HFFc6 (cell line): ENCODE measurements at regions not wholly inside any gene's neighbourhood (a gene's known extent, or its start where the extent isn't known, plus 50 kb on each side); places are given as distances from the start of the nearest gene placed in this dataset.
A peak's percentile ranks its signal among the peaks of the same experiment; 100 is the strongest.
"Not testable (repeated sequence)": the region's sequence is repeated elsewhere in the genome, so short reads cannot be mapped to it uniquely, and the experiment has no call there.

Experiments
- DNase-seq: peaks from one replicate; pipeline ENCODE4 v3.0.0-alpha.2; 2018
- H3K27ac Mint-ChIP-seq: 2 replicates; pipeline ENCODE4 v1.8.0; 2020; ENCODE audit warnings: mild to moderate bottlenecking, mixed read lengths
- H3K27me3 Mint-ChIP-seq: 2 replicates; pipeline ENCODE4 v1.8.0; 2021; ENCODE audit warnings: mild to moderate bottlenecking, moderate library complexity, mixed read lengths; ENCODE audit not compliant: insufficient read depth
- H3K36me3 Mint-ChIP-seq: 2 replicates; pipeline ENCODE4 v1.8.0; 2021; ENCODE audit warnings: low read depth, mixed read lengths
- H3K4me1 Mint-ChIP-seq: 2 replicates; pipeline ENCODE4 v1.8.0; 2020; ENCODE audit warnings: low read depth, mixed read lengths
- H3K4me3 Mint-ChIP-seq: 2 replicates; pipeline ENCODE4 v1.8.0; 2020; ENCODE audit warnings: mild to moderate bottlenecking, moderate library complexity, mixed read lengths
- H3K9me3 Mint-ChIP-seq: 2 replicates; pipeline ENCODE4 v1.8.0; 2020; ENCODE audit warnings: mild to moderate bottlenecking, mixed read lengths
- TF ChIP-seq, protein P1 (sequence below): fragments of 200-600 bp; sonication (generic); IDR thresholded peaks from 2 replicates; pipeline ENCODE4 v1.5.0; 2021; ENCODE audit warnings: antibody characterized with exemption, mild to moderate bottlenecking

DNA sequence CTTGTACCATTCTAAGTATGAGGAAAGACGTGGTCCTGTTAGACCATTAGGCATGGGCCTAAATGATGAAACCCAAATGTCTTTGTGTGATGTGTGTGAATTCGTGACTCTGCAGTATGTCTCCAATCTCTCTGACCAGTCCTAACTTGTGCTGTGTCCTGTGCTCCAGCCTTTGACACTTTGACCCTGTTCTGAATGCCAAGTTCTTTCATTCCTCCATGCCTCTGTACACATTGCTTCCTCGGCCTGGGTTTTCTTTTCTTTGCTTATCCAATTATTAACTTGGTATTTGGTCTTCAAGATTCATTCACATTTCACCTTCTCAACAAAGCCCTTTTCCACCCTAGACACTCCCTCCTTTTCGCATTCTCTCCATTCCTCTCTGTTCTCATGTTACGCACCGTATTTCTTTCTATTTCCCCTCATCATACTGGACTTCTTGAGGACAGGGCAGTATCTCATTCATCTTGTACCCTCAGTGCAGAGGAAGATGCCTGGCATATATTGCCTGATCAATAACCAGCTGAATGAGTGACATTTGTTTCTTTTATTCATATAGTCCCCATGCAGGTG is 138.7 kb downstream of the F11 start:
- H3K36me3 Mint-ChIP-seq = no peaks in the 10 kb centered on the region
- no peak overlapping the region for H3K27ac Mint-ChIP-seq
- TF ChIP-seq, protein P1, sequence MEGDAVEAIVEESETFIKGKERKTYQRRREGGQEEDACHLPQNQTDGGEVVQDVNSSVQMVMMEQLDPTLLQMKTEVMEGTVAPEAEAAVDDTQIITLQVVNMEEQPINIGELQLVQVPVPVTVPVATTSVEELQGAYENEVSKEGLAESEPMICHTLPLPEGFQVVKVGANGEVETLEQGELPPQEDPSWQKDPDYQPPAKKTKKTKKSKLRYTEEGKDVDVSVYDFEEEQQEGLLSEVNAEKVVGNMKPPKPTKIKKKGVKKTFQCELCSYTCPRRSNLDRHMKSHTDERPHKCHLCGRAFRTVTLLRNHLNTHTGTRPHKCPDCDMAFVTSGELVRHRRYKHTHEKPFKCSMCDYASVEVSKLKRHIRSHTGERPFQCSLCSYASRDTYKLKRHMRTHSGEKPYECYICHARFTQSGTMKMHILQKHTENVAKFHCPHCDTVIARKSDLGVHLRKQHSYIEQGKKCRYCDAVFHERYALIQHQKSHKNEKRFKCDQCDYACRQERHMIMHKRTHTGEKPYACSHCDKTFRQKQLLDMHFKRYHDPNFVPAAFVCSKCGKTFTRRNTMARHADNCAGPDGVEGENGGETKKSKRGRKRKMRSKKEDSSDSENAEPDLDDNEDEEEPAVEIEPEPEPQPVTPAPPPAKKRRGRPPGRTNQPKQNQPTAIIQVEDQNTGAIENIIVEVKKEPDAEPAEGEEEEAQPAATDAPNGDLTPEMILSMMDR = no peak

DNA sequence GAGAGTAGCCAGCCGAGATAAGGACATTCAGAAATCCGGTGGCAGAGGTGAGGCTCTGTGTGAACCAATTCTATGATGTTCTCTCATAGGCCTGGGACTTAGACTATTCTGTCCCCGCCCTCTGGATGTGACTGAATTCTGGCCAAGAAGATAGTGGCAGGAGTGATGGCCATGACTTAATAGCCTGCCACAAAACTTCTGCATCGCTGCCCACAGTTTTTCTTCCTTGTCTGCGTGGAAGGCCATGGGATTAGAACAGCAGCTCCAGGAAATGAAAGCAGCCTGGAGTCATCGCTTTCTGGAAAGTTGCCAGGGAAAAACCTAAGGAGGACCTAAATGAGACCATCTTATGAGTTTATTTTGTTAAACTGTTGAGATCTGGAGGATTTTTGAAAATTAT is 134.7 kb downstream of the F11 start:
- TF ChIP-seq, protein P1 = no peak
- DNase-seq = no peak
- no peaks in the 10 kb centered on the region; the same call in 1 of the 2 replicates for H3K4me1 Mint-ChIP-seq
- peaks cover 10% of the 10 kb centered on the region for H3K9me3 Mint-ChIP-seq
- no peak overlapping the region for H3K4me3 Mint-ChIP-seq
- no peaks in the 10 kb centered on the region; the same call in 1 of the 2 replicates for H3K27me3 Mint-ChIP-seq
- H3K36me3 Mint-ChIP-seq = no peaks in the 10 kb centered on the region
- no peak overlapping the region for H3K27ac Mint-ChIP-seq

More for the DNA sequence above, 138.7 kb downstream of the F11 start:
- Mint-ChIP-seq H3K4me3 (no peak overlapping the region), H3K9me3 (peaks cover 17% of the 10 kb centered on the region), H3K27me3 (no peaks in the 10 kb centered on the region; the same call in 1 of the 2 replicates), H3K4me1 (no peaks in the 10 kb centered on the region; the same call in 1 of the 2 replicates)
- DNase-seq = no peak

DNA sequence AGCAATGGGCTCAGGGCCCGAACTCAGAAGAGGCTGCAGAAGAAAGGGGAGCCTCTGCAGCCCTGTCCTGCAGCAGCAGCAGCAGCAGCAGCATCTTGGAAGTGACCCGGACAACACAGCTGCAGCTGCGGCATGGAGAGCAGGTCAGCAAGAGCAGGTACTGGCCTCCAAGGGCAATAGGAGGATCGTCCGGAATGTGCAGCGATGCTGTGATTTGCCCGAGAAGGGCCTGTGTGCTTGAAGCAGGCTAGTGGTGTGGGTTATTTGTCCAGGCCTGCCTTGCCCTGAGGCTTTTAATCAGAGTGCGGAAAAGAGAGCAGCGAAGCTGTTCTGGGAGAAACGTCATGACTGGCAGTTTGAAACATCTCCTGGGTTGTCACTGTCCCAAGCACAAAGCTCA is 126.0 kb downstream of the F11 start:
- H3K9me3 Mint-ChIP-seq = peaks cover 7% of the 10 kb centered on the region
- H3K4me1 Mint-ChIP-seq = no peaks in the 10 kb centered on the region
- H3K36me3 Mint-ChIP-seq = no peaks in the 10 kb centered on the region
- no peaks in the 10 kb centered on the region for H3K27me3 Mint-ChIP-seq
- no peak for DNase-seq
- TF ChIP-seq, protein P1 = no peak
- H3K4me3 Mint-ChIP-seq = no peak overlapping the region
- no peak overlapping the region for H3K27ac Mint-ChIP-seq

DNA sequence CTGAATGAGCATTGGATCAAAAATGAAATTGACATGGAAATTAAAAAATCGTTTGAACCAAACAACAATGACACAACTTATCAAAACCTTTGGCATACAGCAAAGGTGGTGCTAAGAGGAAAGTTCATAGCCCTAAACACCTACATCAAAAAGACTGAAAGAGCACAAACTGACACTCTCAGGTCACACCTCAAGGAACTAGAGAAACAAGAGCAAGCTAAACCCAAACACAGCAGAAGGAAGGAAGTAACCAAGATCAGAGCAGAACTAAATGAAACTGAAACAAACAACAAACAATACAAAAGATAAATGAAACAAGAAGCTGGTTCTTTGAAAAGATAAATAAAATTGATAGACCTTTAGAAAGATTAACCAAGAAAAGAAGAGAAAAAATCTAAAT is 118.3 kb downstream of the F11 start:
- not testable (repeated sequence) for H3K36me3 Mint-ChIP-seq, H3K4me3 Mint-ChIP-seq, H3K27ac Mint-ChIP-seq, H3K9me3 Mint-ChIP-seq, H3K4me1 Mint-ChIP-seq, DNase-seq, H3K27me3 Mint-ChIP-seq

DNA sequence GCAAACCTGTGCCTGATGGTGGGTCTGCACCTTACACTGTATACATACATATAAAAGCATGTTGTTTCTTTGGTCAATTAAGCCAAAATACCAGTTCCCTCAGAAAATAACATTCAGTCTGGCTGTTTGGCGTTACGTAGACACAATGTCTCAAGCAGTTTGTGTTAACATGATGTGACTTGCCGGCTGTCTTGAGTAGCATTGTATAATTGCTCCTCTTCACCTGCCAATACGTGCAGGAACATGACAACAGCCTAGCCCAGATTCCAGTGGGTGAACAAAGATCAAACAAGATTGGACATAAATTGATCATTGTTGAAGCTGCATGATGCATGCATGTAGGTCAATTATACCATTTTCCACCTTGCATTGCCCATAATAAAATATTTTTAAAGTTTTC is 102.3 kb downstream of the F11 start:
- no peak for DNase-seq
- no peak overlapping the region for H3K4me3 Mint-ChIP-seq
- peaks cover 28% of the 10 kb centered on the region for H3K9me3 Mint-ChIP-seq
- H3K27me3 Mint-ChIP-seq = no peaks in the 10 kb centered on the region
- TF ChIP-seq, protein P1 = no peak
- no peaks in the 10 kb centered on the region for H3K4me1 Mint-ChIP-seq
- H3K27ac Mint-ChIP-seq = no peak overlapping the region
- peaks cover 7% of the 10 kb centered on the region; the same call in 1 of the 2 replicates for H3K36me3 Mint-ChIP-seq

DNA sequence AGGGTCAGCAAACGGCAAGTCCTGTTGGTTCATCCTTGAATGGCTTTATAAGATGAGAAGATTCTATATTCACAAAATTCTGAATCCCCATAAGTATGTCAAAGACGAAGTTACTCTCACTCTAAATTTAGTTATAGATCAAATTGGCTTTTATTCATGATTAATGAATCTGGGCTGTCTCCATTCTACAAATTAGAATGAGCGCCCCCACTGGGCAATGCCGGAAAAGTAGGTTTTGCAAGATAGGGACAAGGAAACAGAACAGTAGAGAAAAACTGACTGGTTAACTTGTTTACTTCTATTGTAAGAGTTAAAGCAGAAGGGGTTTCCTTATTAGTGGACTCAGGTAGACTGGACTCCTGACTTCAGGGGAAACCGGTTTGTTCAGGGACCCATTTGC is 100.3 kb downstream of the F11 start:
- Mint-ChIP-seq H3K27ac (no peak overlapping the region), H3K4me3 (no peak overlapping the region), H3K36me3 (peaks cover 7% of the 10 kb centered on the region; the same call in 1 of the 2 replicates), H3K9me3 (peaks cover 30% of the 10 kb centered on the region), H3K4me1 (no peaks in the 10 kb centered on the region), H3K27me3 (no peaks in the 10 kb centered on the region)
- TF ChIP-seq, protein P1 = peak; percentile 26; the same call in 1 of the 2 replicates
- no peak for DNase-seq
